ENCODE measurements at regions not wholly inside any gene's neighbourhood (a gene's known extent, or its start where the extent isn't known, plus 50 kb on each side); places are given as distances from the start of the nearest gene placed in this dataset.
"Not testable (repeated sequence)": the region's sequence is repeated elsewhere in the genome, so short reads cannot be mapped to it uniquely, and the experiment has no call there.

GRCh38 chr13:73640476-73641179, 493.6 kb downstream of the KLF12 start:
- H3K4me3 ChIP-seq (ENCODE audit: low read length); H3K27me3 ChIP-seq (ENCODE audit: control insufficient read depth, insufficient read depth, low read length); H3K27ac ChIP-seq (ENCODE audit: low read depth, low read length); H3K4me1 ChIP-seq (ENCODE audit: control insufficient read depth, insufficient read depth, low read length); H3K36me3 ChIP-seq (ENCODE audit: control insufficient read depth, insufficient read depth, low read length); H3K9ac ChIP-seq (ENCODE audit: low read length): not testable (repeated sequence)

GRCh38 chr13:73635166-73635787, 498.9 kb downstream of the KLF12 start:
- H3K9ac ChIP-seq (ENCODE audit: low read length): no peak overlapping the region
- no peaks in the 10 kb centered on the region for H3K4me1 ChIP-seq (ENCODE audit: control insufficient read depth, insufficient read depth, low read length)
- no peak overlapping the region for H3K27ac ChIP-seq (ENCODE audit: low read depth, low read length)
- H3K27me3 ChIP-seq (ENCODE audit: control insufficient read depth, insufficient read depth, low read length): no peaks in the 10 kb centered on the region
- H3K4me3 ChIP-seq (ENCODE audit: low read length): no peak overlapping the region
- H3K36me3 ChIP-seq (ENCODE audit: control insufficient read depth, insufficient read depth, low read length): no peaks in the 10 kb centered on the region

GRCh38 chr13:73633817-73634460, 500.3 kb downstream of the KLF12 start:
- H3K9ac ChIP-seq (ENCODE audit: low read length): no peak overlapping the region
- H3K4me1 ChIP-seq (ENCODE audit: control insufficient read depth, insufficient read depth, low read length): no peaks in the 10 kb centered on the region
- no peak overlapping the region for H3K4me3 ChIP-seq (ENCODE audit: low read length)
- no peak overlapping the region for H3K27ac ChIP-seq (ENCODE audit: low read depth, low read length)
- no peaks in the 10 kb centered on the region for H3K27me3 ChIP-seq (ENCODE audit: control insufficient read depth, insufficient read depth, low read length)
- no peaks in the 10 kb centered on the region for H3K36me3 ChIP-seq (ENCODE audit: control insufficient read depth, insufficient read depth, low read length)

- Histone ChIP-seq H3K4me1 (ENCODE audit: control insufficient read depth, insufficient read depth, low read length) (no peaks in the 10 kb centered on the region), H3K27ac (ENCODE audit: low read depth, low read length) (no peak overlapping the region), H3K9ac (ENCODE audit: low read length) (no peak overlapping the region), H3K27me3 (ENCODE audit: control insufficient read depth, insufficient read depth, low read length) (no peaks in the 10 kb centered on the region), H3K4me3 (ENCODE audit: low read length) (no peak overlapping the region), H3K36me3 (ENCODE audit: control insufficient read depth, insufficient read depth, low read length) (no peaks in the 10 kb centered on the region)
Measured at GRCh38 chr13:73631411-73631810, 502.8 kb downstream of the KLF12 start.

GRCh38 chr13:73625562-73626339, 508.5 kb downstream of the KLF12 start:
- Histone ChIP-seq H3K27me3 (ENCODE audit: control insufficient read depth, insufficient read depth, low read length) (no peaks in the 10 kb centered on the region), H3K36me3 (ENCODE audit: control insufficient read depth, insufficient read depth, low read length) (no peaks in the 10 kb centered on the region), H3K9ac (ENCODE audit: low read length) (no peak overlapping the region), H3K4me1 (ENCODE audit: control insufficient read depth, insufficient read depth, low read length) (no peaks in the 10 kb centered on the region), H3K27ac (ENCODE audit: low read depth, low read length) (no peak overlapping the region), H3K4me3 (ENCODE audit: low read length) (no peak overlapping the region)

- no peak overlapping the region for H3K9ac ChIP-seq (ENCODE audit: low read length)
- H3K27ac ChIP-seq (ENCODE audit: low read depth, low read length): no peak overlapping the region
- H3K27me3 ChIP-seq (ENCODE audit: control insufficient read depth, insufficient read depth, low read length): no peaks in the 10 kb centered on the region
- H3K4me3 ChIP-seq (ENCODE audit: low read length): no peak overlapping the region
- no peaks in the 10 kb centered on the region for H3K36me3 ChIP-seq (ENCODE audit: control insufficient read depth, insufficient read depth, low read length)
- H3K4me1 ChIP-seq (ENCODE audit: control insufficient read depth, insufficient read depth, low read length): no peaks in the 10 kb centered on the region
Measured at GRCh38 chr13:73623281-73623680, 510.9 kb downstream of the KLF12 start.

- Histone ChIP-seq H3K4me3 (ENCODE audit: low read length) (no peak overlapping the region), H3K27me3 (ENCODE audit: control insufficient read depth, insufficient read depth, low read length) (no peaks in the 10 kb centered on the region), H3K4me1 (ENCODE audit: control insufficient read depth, insufficient read depth, low read length) (no peaks in the 10 kb centered on the region), H3K36me3 (ENCODE audit: control insufficient read depth, insufficient read depth, low read length) (no peaks in the 10 kb centered on the region), H3K9ac (ENCODE audit: low read length) (no peak overlapping the region), H3K27ac (ENCODE audit: low read depth, low read length) (no peak overlapping the region)
Measured at GRCh38 chr13:73622381-73622780, 511.8 kb downstream of the KLF12 start.

GRCh38 chr13:73618275-73618865, 515.8 kb downstream of the KLF12 start:
- H3K27ac ChIP-seq (ENCODE audit: low read depth, low read length): no peak overlapping the region
- no peaks in the 10 kb centered on the region for H3K36me3 ChIP-seq (ENCODE audit: control insufficient read depth, insufficient read depth, low read length)
- H3K4me3 ChIP-seq (ENCODE audit: low read length): peak overlapping the region; percentile 39
- no peaks in the 10 kb centered on the region for H3K27me3 ChIP-seq (ENCODE audit: control insufficient read depth, insufficient read depth, low read length)
- no peak overlapping the region for H3K9ac ChIP-seq (ENCODE audit: low read length)
- no peaks in the 10 kb centered on the region for H3K4me1 ChIP-seq (ENCODE audit: control insufficient read depth, insufficient read depth, low read length)

- Histone ChIP-seq H3K27ac (ENCODE audit: low read depth, low read length) (no peak overlapping the region), H3K4me3 (ENCODE audit: low read length) (no peak overlapping the region), H3K36me3 (ENCODE audit: control insufficient read depth, insufficient read depth, low read length) (no peaks in the 10 kb centered on the region), H3K4me1 (ENCODE audit: control insufficient read depth, insufficient read depth, low read length) (no peaks in the 10 kb centered on the region), H3K9ac (ENCODE audit: low read length) (no peak overlapping the region), H3K27me3 (ENCODE audit: control insufficient read depth, insufficient read depth, low read length) (no peaks in the 10 kb centered on the region)
Measured at GRCh38 chr13:73616861-73617260, 517.3 kb downstream of the KLF12 start.

GRCh38 chr13:73610799-73611592, 523.2 kb downstream of the KLF12 start:
- Histone ChIP-seq H3K27ac (ENCODE audit: low read depth, low read length) (no peak overlapping the region), H3K27me3 (ENCODE audit: control insufficient read depth, insufficient read depth, low read length) (no peaks in the 10 kb centered on the region), H3K36me3 (ENCODE audit: control insufficient read depth, insufficient read depth, low read length) (no peaks in the 10 kb centered on the region), H3K9ac (ENCODE audit: low read length) (no peak overlapping the region), H3K4me3 (ENCODE audit: low read length) (no peak overlapping the region), H3K4me1 (ENCODE audit: control insufficient read depth, insufficient read depth, low read length) (no peaks in the 10 kb centered on the region)

GRCh38 chr13:73608711-73609485, 525.3 kb downstream of the KLF12 start:
- no peak overlapping the region for H3K4me3 ChIP-seq (ENCODE audit: low read length)
- no peaks in the 10 kb centered on the region for H3K36me3 ChIP-seq (ENCODE audit: control insufficient read depth, insufficient read depth, low read length)
- no peak overlapping the region for H3K27ac ChIP-seq (ENCODE audit: low read depth, low read length)
- no peak overlapping the region for H3K9ac ChIP-seq (ENCODE audit: low read length)
- H3K4me1 ChIP-seq (ENCODE audit: control insufficient read depth, insufficient read depth, low read length): no peaks in the 10 kb centered on the region
- H3K27me3 ChIP-seq (ENCODE audit: control insufficient read depth, insufficient read depth, low read length): no peaks in the 10 kb centered on the region

Measured in rectal smooth muscle tissue (tissue), 1 donor.